DMS153 treated with DMSO at 0.1 percent for 48 hours (cell line): ENCODE measurements at regions not wholly inside any gene's neighbourhood (a gene's known extent, or its start where the extent isn't known, plus 50 kb on each side); places are given as distances from the start of the nearest gene placed in this dataset.
"Not testable (repeated sequence)": the region's sequence is repeated elsewhere in the genome, so short reads cannot be mapped to it uniquely, and the experiment has no call there.

Source experiments
- DNase-seq: peaks from one replicate; lab custom pipeline; 2025; ENCODE audit not compliant: unreplicated experiment; lab: John Stamatoyannopoulos, UW

- DNase-seq: no peak
Measured at GRCh38 chr7:101740981-101741725, 76.3 kb upstream of the CUX1 start.

- DNase-seq: no peak
Measured at GRCh38 chr7:101743241-101743994, 74.0 kb upstream of the CUX1 start.

- DNase-seq: no peak
Measured at GRCh38 chr7:101743995-101744360, 73.4 kb upstream of the CUX1 start.

GRCh38 chr7:101744588-101744987, 72.8 kb upstream of the CUX1 start:
- DNase-seq: no peak

- DNase-seq: no peak
Measured at GRCh38 chr7:101746314-101746713, 71.1 kb upstream of the CUX1 start.

- DNase-seq: no peak
Measured at GRCh38 chr7:101747053-101747878, 70.2 kb upstream of the CUX1 start.

GRCh38 chr7:101747879-101748345, 69.5 kb upstream of the CUX1 start:
- no peak for DNase-seq

GRCh38 chr7:101749891-101750290, 67.5 kb upstream of the CUX1 start:
- no peak for DNase-seq

GRCh38 chr7:101753316-101753715, 64.1 kb upstream of the CUX1 start:
- DNase-seq: no peak

GRCh38 chr7:101754424-101755159, 62.8 kb upstream of the CUX1 start:
- no peak for DNase-seq

- DNase-seq: no peak
Measured at GRCh38 chr7:101757879-101758278, 59.5 kb upstream of the CUX1 start.

GRCh38 chr7:101758519-101758918, 58.9 kb upstream of the CUX1 start:
- not testable (repeated sequence) for DNase-seq

- no peak for DNase-seq
Measured at GRCh38 chr7:101764221-101764620, 53.2 kb upstream of the CUX1 start.

- no peak for DNase-seq
Measured at GRCh38 chr7:101767544-101767943, 49.9 kb upstream of the CUX1 start.
